DND-41 (cell line): ENCODE measurements at regions not wholly inside any gene's neighbourhood (a gene's known extent, or its start where the extent isn't known, plus 50 kb on each side); places are given as distances from the start of the nearest gene placed in this dataset.

ENCODE experiments used
- ATAC-seq: fragments of 200-7000 bp; cut with Tn5 transposase; 3 replicates; pipeline ENCODE4 v1.9.1; 2021; ENCODE audit warnings: low read depth; ENCODE audit not compliant: insufficient read depth
- DNase-seq: peaks from one replicate; pipeline ENCODE4 v3.0.0-alpha.2; 2020
- H2AFZ ChIP-seq: 2 replicates; pipeline ENCODE4 v1.6.0; 2012; ENCODE audit warnings: low read depth, low read length
- H3K27ac ChIP-seq: 2 replicates; pipeline ENCODE4 v1.5.1; 2012; ENCODE audit warnings: low read length, inconsistent platforms
- H3K27me3 ChIP-seq: fragments of 200-600 bp; sonication (generic); 2 replicates; pipeline ENCODE4 v1.6.0; 2012; ENCODE audit warnings: low read length, mild to moderate bottlenecking, inconsistent platforms; ENCODE audit not compliant: insufficient read depth, poor library complexity
- H3K36me3 ChIP-seq: 2 replicates; pipeline ENCODE4 v1.5.1; 2012; ENCODE audit warnings: low read length, inconsistent platforms; ENCODE audit not compliant: insufficient read depth
- H3K4me1 ChIP-seq: 2 replicates; pipeline ENCODE4 v1.5.1; 2012; ENCODE audit warnings: mild to moderate bottlenecking, low read length; ENCODE audit not compliant: insufficient read depth
- H3K4me2 ChIP-seq: 2 replicates; pipeline ENCODE4 v1.6.0; 2012; ENCODE audit warnings: mild to moderate bottlenecking, moderate library complexity, low read length, inconsistent platforms; ENCODE audit not compliant: insufficient read depth
- H3K4me3 ChIP-seq, 2 experiments: fragments of 200-600 bp in 1 of 2; shearing (Covaris generic) in 1 of 2; 2 replicates each; pipeline ENCODE4 v1.5.1; 2012 to 2016; ENCODE audit warnings: inconsistent platforms in 2 of 2, low read length in 2 of 2, mild to moderate bottlenecking in 2 of 2, low read depth in 1 of 2, moderate library complexity in 1 of 2
- H3K79me2 ChIP-seq: 2 replicates; pipeline ENCODE4 v1.6.0; 2012; ENCODE audit warnings: low read length, inconsistent platforms; ENCODE audit not compliant: insufficient read depth
- H3K9ac ChIP-seq: 2 replicates; pipeline ENCODE4 v1.6.0; 2012; ENCODE audit warnings: low read depth, mild to moderate bottlenecking, inconsistent platforms, low read length, moderate library complexity
- H3K9me3 ChIP-seq: 2 replicates; pipeline ENCODE4 v1.5.1; 2012; ENCODE audit warnings: low read length, moderate library complexity, mild to moderate bottlenecking, inconsistent platforms; ENCODE audit not compliant: insufficient read depth, severe bottlenecking
- H4K20me1 ChIP-seq: 2 replicates; pipeline ENCODE4 v1.6.0; 2012; ENCODE audit warnings: low read length; ENCODE audit not compliant: insufficient read depth
- EZH2 ChIP-seq: IDR thresholded peaks from 3 replicates; pipeline ENCODE4 v1.6.1; 2012; ENCODE audit warnings: borderline replicate concordance, low read depth, mild to moderate bottlenecking, moderate library complexity, low read length, inconsistent platforms; ENCODE audit not compliant: severe bottlenecking
- TF ChIP-seq, protein P1 (sequence below): IDR thresholded peaks from 2 replicates; pipeline ENCODE4 v1.5.1; 2012; ENCODE audit warnings: borderline replicate concordance, low read length, moderate library complexity, mild to moderate bottlenecking; ENCODE audit not compliant: poor library complexity, severe bottlenecking; ENCODE audit errors: extremely low read depth

DNA sequence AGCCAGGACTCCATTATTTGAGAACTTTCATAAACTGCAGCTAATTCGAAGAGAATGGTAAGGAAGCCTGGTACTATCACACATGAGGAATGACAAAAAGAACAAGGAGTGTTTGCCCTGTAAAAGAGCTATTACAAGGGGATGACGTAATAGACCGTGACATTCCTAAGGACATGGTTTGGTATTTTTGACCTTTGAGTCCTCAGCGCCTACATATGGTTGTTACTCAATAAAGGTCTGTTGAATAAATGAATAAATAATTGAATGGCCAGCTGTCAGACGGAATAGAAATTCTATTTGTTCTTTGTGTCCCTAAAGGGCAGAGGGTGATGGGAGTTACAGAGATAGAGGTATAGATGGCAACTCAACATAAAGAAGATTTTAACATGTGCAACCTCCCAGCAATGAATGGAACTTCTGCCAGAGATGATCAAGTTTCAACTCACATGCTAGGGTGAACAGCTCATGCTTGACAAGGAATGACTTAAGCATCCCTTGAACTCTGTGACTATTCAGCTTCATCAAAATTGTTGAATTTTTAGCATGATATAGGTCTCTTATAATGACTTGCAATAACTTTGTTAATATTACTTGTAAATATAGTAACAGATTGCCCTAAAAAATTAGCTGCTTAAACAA lies 115.4 kb downstream of the TENT5A start:
- no peaks in the 10 kb centered on the region for H3K9me3 ChIP-seq
- ATAC-seq (no peak), DNase-seq (no peak)
- no peak overlapping the region for H3K27ac ChIP-seq
- H3K36me3 ChIP-seq: no peaks in the 10 kb centered on the region
- no peak overlapping the region for H3K4me2 ChIP-seq
- H3K79me2 ChIP-seq: no peaks in the 10 kb centered on the region
- no peaks in the 10 kb centered on the region for H4K20me1 ChIP-seq
- H3K4me1 ChIP-seq: no peaks in the 10 kb centered on the region
- H2AFZ ChIP-seq: no peak overlapping the region
- no peaks in the 10 kb centered on the region for H3K27me3 ChIP-seq
- H3K9ac ChIP-seq: no peak overlapping the region
- TF ChIP-seq, protein P1, sequence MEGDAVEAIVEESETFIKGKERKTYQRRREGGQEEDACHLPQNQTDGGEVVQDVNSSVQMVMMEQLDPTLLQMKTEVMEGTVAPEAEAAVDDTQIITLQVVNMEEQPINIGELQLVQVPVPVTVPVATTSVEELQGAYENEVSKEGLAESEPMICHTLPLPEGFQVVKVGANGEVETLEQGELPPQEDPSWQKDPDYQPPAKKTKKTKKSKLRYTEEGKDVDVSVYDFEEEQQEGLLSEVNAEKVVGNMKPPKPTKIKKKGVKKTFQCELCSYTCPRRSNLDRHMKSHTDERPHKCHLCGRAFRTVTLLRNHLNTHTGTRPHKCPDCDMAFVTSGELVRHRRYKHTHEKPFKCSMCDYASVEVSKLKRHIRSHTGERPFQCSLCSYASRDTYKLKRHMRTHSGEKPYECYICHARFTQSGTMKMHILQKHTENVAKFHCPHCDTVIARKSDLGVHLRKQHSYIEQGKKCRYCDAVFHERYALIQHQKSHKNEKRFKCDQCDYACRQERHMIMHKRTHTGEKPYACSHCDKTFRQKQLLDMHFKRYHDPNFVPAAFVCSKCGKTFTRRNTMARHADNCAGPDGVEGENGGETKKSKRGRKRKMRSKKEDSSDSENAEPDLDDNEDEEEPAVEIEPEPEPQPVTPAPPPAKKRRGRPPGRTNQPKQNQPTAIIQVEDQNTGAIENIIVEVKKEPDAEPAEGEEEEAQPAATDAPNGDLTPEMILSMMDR: no peak
- H3K4me3 ChIP-seq: no peak overlapping the region

- H3K4me2 ChIP-seq: no peak overlapping the region
- ATAC-seq (no peak), DNase-seq (no peak)
- no peaks in the 10 kb centered on the region for H3K27me3 ChIP-seq
- H3K4me1 ChIP-seq: no peaks in the 10 kb centered on the region
- H3K9ac ChIP-seq: no peak overlapping the region
- peaks cover 4% of the 10 kb centered on the region for H3K9me3 ChIP-seq
- H4K20me1 ChIP-seq: no peaks in the 10 kb centered on the region
- no peak overlapping the region for H3K27ac ChIP-seq
- H3K79me2 ChIP-seq: no peaks in the 10 kb centered on the region
- TF ChIP-seq EZH2: no peak
- TF ChIP-seq, protein P1: no peak
- no peaks in the 10 kb centered on the region for H3K36me3 ChIP-seq
- H3K4me3 ChIP-seq: no peak overlapping the region
- no peak overlapping the region for H2AFZ ChIP-seq
Measured at GRCh38 chr6:81634155-81634880, 118.2 kb downstream of the TENT5A start.

- no peak overlapping the region for H2AFZ ChIP-seq
- DNase-seq: no peak
Measured at GRCh38 chr6:81633391-81633790, 119.1 kb downstream of the TENT5A start.

More at GRCh38 chr6:81633391-81633790, 119.1 kb downstream of the TENT5A start:
- TF ChIP-seq EZH2: no peak
- TF ChIP-seq, protein P1: no peak
- no peaks in the 10 kb centered on the region for H3K36me3 ChIP-seq
- H3K4me1 ChIP-seq: no peaks in the 10 kb centered on the region
- no peak overlapping the region for H3K4me3 ChIP-seq
- H3K4me2 ChIP-seq: no peak overlapping the region
- no peak overlapping the region for H3K27ac ChIP-seq
- peaks cover 4% of the 10 kb centered on the region for H3K9me3 ChIP-seq
- H3K9ac ChIP-seq: no peak overlapping the region
- no peaks in the 10 kb centered on the region for H3K27me3 ChIP-seq
- H4K20me1 ChIP-seq: no peaks in the 10 kb centered on the region
- no peaks in the 10 kb centered on the region for H3K79me2 ChIP-seq
- ATAC-seq: no peak
